Sigmoid colon (tissue), 3 donors: ENCODE measurements at regions not wholly inside any gene's neighbourhood (a gene's known extent, or its start where the extent isn't known, plus 50 kb on each side); places are given as distances from the start of the nearest gene placed in this dataset.

Source experiments
- CTCF ChIP-seq, 4 experiments: fragments of 450-650 bp in 3 of 4; fragments of 200-600 bp in 1 of 4; IDR thresholded peaks; one replicate each; pipeline ENCODE4 v1.5.1; 2016 to 2019; ENCODE audit warnings: antibody characterized with exemption in 4 of 4, mild to moderate bottlenecking in 3 of 4, moderate library complexity in 2 of 4
- POLR2A ChIP-seq, 2 donors: fragments of 450-650 bp; IDR thresholded peaks; one replicate each; pipeline ENCODE4 v1.6.1; 2016; ENCODE audit warnings: antibody characterized with exemption in 2 of 2, mild to moderate bottlenecking in 2 of 2, moderate library complexity in 2 of 2

- TF ChIP-seq POLR2A (IDR thresholded peaks at IDR 0.05) (no peak), CTCF (IDR thresholded peaks at IDR 0.05) (no peak)
These were observed 1658.4 kb upstream of the RAG2 start for GRCh38 chr11:38256436-38256835.
